Mesenchymal stem cell (in vitro differentiated cells and primary cell): ENCODE measurements at regions not wholly inside any gene's neighbourhood (a gene's known extent, or its start where the extent isn't known, plus 50 kb on each side); places are given as distances from the start of the nearest gene placed in this dataset.

Experiments
- DNase-seq: peaks from one replicate; pipeline ENCODE4 v3.0.0-alpha.2; 2013
- H2AFZ ChIP-seq: one replicate; pipeline ENCODE4 v1.6.1; 2013; ENCODE audit warnings: low read depth, mild to moderate bottlenecking, control low read depth, inconsistent platforms, low read length, moderate library complexity
- H2AK5ac ChIP-seq: 2 replicates; pipeline ENCODE4 v1.6.1; 2013; ENCODE audit warnings: low read length, moderate library complexity, mild to moderate bottlenecking, inconsistent platforms; ENCODE audit not compliant: severe bottlenecking
- H2BK120ac ChIP-seq: one replicate; pipeline ENCODE4 v1.6.1; 2013; ENCODE audit warnings: low read depth, mild to moderate bottlenecking, inconsistent platforms, low read length, moderate library complexity
- H2BK12ac ChIP-seq, 2 experiments: one replicate each; pipeline ENCODE4 v1.6.1; 2013; ENCODE audit warnings: inconsistent platforms in 2 of 2, low read length in 2 of 2, mild to moderate bottlenecking in 2 of 2, moderate library complexity in 2 of 2, control low read depth in 1 of 2
- H2BK15ac ChIP-seq: one replicate; pipeline ENCODE4 v1.6.1; 2013; ENCODE audit warnings: mild to moderate bottlenecking, low read depth, inconsistent platforms; ENCODE audit not compliant: poor library complexity, severe bottlenecking
- H2BK5ac ChIP-seq: 2 replicates; pipeline ENCODE4 v1.6.1; 2013; ENCODE audit warnings: low read depth, mild to moderate bottlenecking, low read length, control low read depth, inconsistent platforms; ENCODE audit not compliant: poor library complexity, severe bottlenecking
- H3K14ac ChIP-seq, 2 experiments: one replicate each; pipeline ENCODE4 v1.6.1; 2013; ENCODE audit warnings: inconsistent platforms in 2 of 2, low read length in 2 of 2, control low read depth in 1 of 2, mild to moderate bottlenecking in 1 of 2, moderate library complexity in 1 of 2
- H3K18ac ChIP-seq, 2 experiments: one replicate each; pipeline ENCODE4 v1.6.1; 2013; ENCODE audit warnings: inconsistent platforms in 2 of 2, low read length in 2 of 2, control low read depth in 1 of 2, low read depth in 1 of 2, mild to moderate bottlenecking in 1 of 2
- H3K23ac ChIP-seq, 2 experiments: one replicate each; pipeline ENCODE4 v1.6.1; 2013; ENCODE audit warnings: inconsistent platforms in 2 of 2, low read length in 2 of 2, mild to moderate bottlenecking in 2 of 2, moderate library complexity in 2 of 2, control low read depth in 1 of 2
- H3K27ac ChIP-seq: 2 replicates; pipeline ENCODE4 v1.5.1; 2013; ENCODE audit warnings: mild to moderate bottlenecking, moderate library complexity, low read length, control low read depth, inconsistent platforms; ENCODE audit not compliant: poor library complexity, severe bottlenecking
- H3K27me3 ChIP-seq, 2 experiments: 2 replicates each; pipeline versions ENCODE4 v1.6.1 to v1.7.0; 2013; ENCODE audit warnings: low read length in 2 of 2, mild to moderate bottlenecking in 2 of 2, moderate library complexity in 2 of 2, control low read depth in 1 of 2, inconsistent platforms in 1 of 2; ENCODE audit not compliant: control insufficient read depth in 1 of 2, insufficient read depth in 1 of 2
- H3K36me3 ChIP-seq, 2 experiments: 2 replicates each; pipeline versions ENCODE4 v1.6.1 to v1.7.0; 2013; ENCODE audit warnings: low read length in 2 of 2, control low read depth in 1 of 2, inconsistent platforms in 1 of 2, low read depth in 1 of 2, mild to moderate bottlenecking in 1 of 2; ENCODE audit not compliant: insufficient read depth in 2 of 2, control insufficient read depth in 1 of 2
- H3K4ac ChIP-seq, 2 experiments: one replicate each; pipeline ENCODE4 v1.6.1; 2013; ENCODE audit warnings: inconsistent platforms in 2 of 2, low read length in 2 of 2, mild to moderate bottlenecking in 2 of 2, moderate library complexity in 2 of 2, control low read depth in 1 of 2, low read depth in 1 of 2
- H3K4me1 ChIP-seq: 2 replicates; pipeline ENCODE4 v1.6.1; 2013; ENCODE audit warnings: low read depth, low read length, control low read depth; ENCODE audit not compliant: control insufficient read depth, insufficient read depth
- H3K4me2 ChIP-seq: 2 replicates; pipeline ENCODE4 v1.6.1; 2013; ENCODE audit warnings: low read length, mild to moderate bottlenecking, inconsistent platforms; ENCODE audit not compliant: poor library complexity, severe bottlenecking
- H3K4me3 ChIP-seq, 2 experiments: 2 replicates each; pipeline versions ENCODE4 v1.5.1 to v1.7.0; 2013; ENCODE audit warnings: low read length in 2 of 2, mild to moderate bottlenecking in 2 of 2, control low read depth in 1 of 2, low read depth in 1 of 2; ENCODE audit not compliant: insufficient read depth in 1 of 2
- H3K79me1 ChIP-seq: replicated peaks from 2 replicates; pipeline ENCODE4 v1.6.1; 2013; ENCODE audit warnings: mild to moderate bottlenecking, control low read depth, low read length, inconsistent platforms; ENCODE audit not compliant: poor library complexity, severe bottlenecking
- H3K9ac ChIP-seq: 2 replicates; pipeline ENCODE4 v1.7.0; 2013; ENCODE audit warnings: mild to moderate bottlenecking, low read length, moderate library complexity
- H3K9me3 ChIP-seq: 2 replicates; pipeline ENCODE4 v1.7.0; 2013; ENCODE audit warnings: mild to moderate bottlenecking, low read length; ENCODE audit not compliant: control insufficient read depth
- H4K8ac ChIP-seq: one replicate; pipeline ENCODE4 v1.6.1; 2013; ENCODE audit warnings: inconsistent platforms, mild to moderate bottlenecking, low read length, moderate library complexity
- H4K91ac ChIP-seq: one replicate; pipeline ENCODE4 v1.6.1; 2013; ENCODE audit warnings: mild to moderate bottlenecking, low read length, inconsistent platforms
- WGBS: methylation state at CpG from one replicate; pipeline ENCODE4 v1.1.7; 2013; ENCODE audit warnings: mixed read lengths; 5-methylcytosine and 5-hydroxymethylcytosine counted together

- Histone ChIP-seq H3K4me1 (no peaks in the 10 kb centered on the region), H2BK120ac (no peak overlapping the region), H3K9ac (no peak overlapping the region), H3K4me2 (no peak overlapping the region), H2BK5ac (no peak overlapping the region), H4K91ac (no peak overlapping the region), H2AFZ (no peak overlapping the region), H3K18ac (no peak overlapping the region), H3K9me3 (no peaks in the 10 kb centered on the region), H3K27me3 (no peaks in the 10 kb centered on the region), H2BK12ac (no peak overlapping the region), H3K23ac (no peak overlapping the region), H4K8ac (no peak overlapping the region), H3K4ac (no peak overlapping the region), H3K4me3 (no peak overlapping the region), H2AK5ac (no peak overlapping the region), H3K36me3 (no peaks in the 10 kb centered on the region), H3K27ac (no peak overlapping the region), H2BK15ac (no peak overlapping the region), H3K14ac (no peak overlapping the region), H3K79me1 (no peaks in the 10 kb centered on the region)
- WGBS = 76% methylated on average over 1 of the region's 1 CpG
- DNase-seq = no peak
These were observed 122.5 kb upstream of the HAAO start for GRCh38 chr2:42914860-42915259.

GRCh38 chr2:42914314-42914713, 121.9 kb upstream of the HAAO start:
- Histone ChIP-seq H2BK120ac (no peak overlapping the region), H2AFZ (no peak overlapping the region), H3K4ac (no peak overlapping the region), H2AK5ac (peak overlapping the region; percentile 31), H3K23ac (no peak overlapping the region), H3K14ac (no peak overlapping the region), H2BK12ac (peak overlapping the region in 1 of 2 experiments; percentile 28), H3K27me3 (no peaks in the 10 kb centered on the region), H3K27ac (no peak overlapping the region), H4K91ac (no peak overlapping the region), H2BK5ac (no peak overlapping the region), H3K79me1 (no peaks in the 10 kb centered on the region), H3K36me3 (no peaks in the 10 kb centered on the region), H3K9me3 (no peaks in the 10 kb centered on the region), H2BK15ac (no peak overlapping the region), H3K9ac (no peak overlapping the region), H3K4me2 (no peak overlapping the region), H4K8ac (peak overlapping the region; percentile 49), H3K18ac (no peak overlapping the region), H3K4me3 (no peak overlapping the region), H3K4me1 (no peaks in the 10 kb centered on the region)
- 96% methylated on average over 7 of the region's 8 CpGs for WGBS
- DNase-seq = no peak

- H3K18ac ChIP-seq = no peak overlapping the region
- no peak overlapping the region for H3K4me3 ChIP-seq
- no peak overlapping the region for H2BK5ac ChIP-seq
- no peak overlapping the region for H4K91ac ChIP-seq
- H3K9ac ChIP-seq = no peak overlapping the region
- no peak overlapping the region for H3K4ac ChIP-seq
- H3K36me3 ChIP-seq = no peaks in the 10 kb centered on the region
- H3K23ac ChIP-seq = no peak overlapping the region
- no CpG with 5 or more reads among the region's 2 CpGs for WGBS
- no peak overlapping the region for H2AK5ac ChIP-seq
- no peak overlapping the region for H2AFZ ChIP-seq
- no peak overlapping the region for H3K4me2 ChIP-seq
- H3K9me3 ChIP-seq = no peaks in the 10 kb centered on the region
- H3K27me3 ChIP-seq = no peaks in the 10 kb centered on the region
- no peak overlapping the region for H4K8ac ChIP-seq
- H3K4me1 ChIP-seq = no peaks in the 10 kb centered on the region
- no peak overlapping the region for H3K14ac ChIP-seq
- H2BK15ac ChIP-seq = no peak overlapping the region
- H2BK120ac ChIP-seq = no peak overlapping the region
- H3K79me1 ChIP-seq = no peaks in the 10 kb centered on the region
- no peak for DNase-seq
- H3K27ac ChIP-seq = no peak overlapping the region
- peak overlapping the region in 1 of 2 experiments; percentile 33 for H2BK12ac ChIP-seq
These were observed 121.0 kb upstream of the HAAO start for GRCh38 chr2:42913280-42913878.

GRCh38 chr2:42910645-42911405, 118.4 kb upstream of the HAAO start:
- peak overlapping the region in 1 of 2 experiments; percentile 7 for H2BK12ac ChIP-seq
- H3K4me3 ChIP-seq = no peak overlapping the region
- no peak overlapping the region for H3K23ac ChIP-seq
- no peak overlapping the region for H3K9ac ChIP-seq
- no peak overlapping the region for H3K18ac ChIP-seq
- no peak overlapping the region for H2AK5ac ChIP-seq
- DNase-seq = no peak
- H2BK120ac ChIP-seq = no peak overlapping the region
- no peak overlapping the region for H3K14ac ChIP-seq
- H3K27ac ChIP-seq = no peak overlapping the region
- H3K9me3 ChIP-seq = no peaks in the 10 kb centered on the region
- no peaks in the 10 kb centered on the region for H3K27me3 ChIP-seq
- 89% methylated on average over 3 of the region's 3 CpGs for WGBS
- no peak overlapping the region for H2BK15ac ChIP-seq
- H3K36me3 ChIP-seq = no peaks in the 10 kb centered on the region
- H2BK5ac ChIP-seq = no peak overlapping the region
- no peak overlapping the region for H3K4me2 ChIP-seq
- peaks cover 15% of the 10 kb centered on the region for H3K4me1 ChIP-seq
- H4K91ac ChIP-seq = no peak overlapping the region
- no peak overlapping the region for H3K4ac ChIP-seq
- no peaks in the 10 kb centered on the region for H3K79me1 ChIP-seq
- H2AFZ ChIP-seq = no peak overlapping the region
- H4K8ac ChIP-seq = no peak overlapping the region
